HepG2 (cell line): ENCODE measurements at regions not wholly inside any gene's neighbourhood (a gene's known extent, or its start where the extent isn't known, plus 50 kb on each side); places are given as distances from the start of the nearest gene placed in this dataset.

ENCODE experiments used
- ATAC-seq: fragments of 200-7000 bp; cut with Tn5 transposase; 3 replicates; pipeline ENCODE4 v1.9.1; 2020; ENCODE audit warnings: mild to moderate bottlenecking, moderate library complexity
- BruUV-seq: library from RNA; stranded (reverse); fragments of 400-500 nt; replicated peaks from 2 replicates; lab custom pipeline; 2021; lab: Mats Ljungman, UMichigan
- CTCF ChIA-PET: fragments of 300-600 bp; formaldehyde crosslinking; extraction: SDS; loops from one replicate; lab custom pipeline; 2021; ENCODE audit warnings: low total read pairs, inconsistent platforms, low intra/inter-chr PET ratio; lab: Yijun Ruan, JAX
- POLR2A ChIA-PET: fragments of 350-600 bp; sonication (Branson Sonifier 250); formaldehyde crosslinking; loops from one replicate; lab custom pipeline; 2020; ENCODE audit warnings: antibody characterized with exemption, inconsistent platforms; lab: Yijun Ruan, JAX
- DNase-seq: peaks from one replicate; pipeline ENCODE4 v3.0.0-alpha.2; 2015; ENCODE audit warnings: low spot score
- FAIRE-seq: peaks from 3 replicates; lab custom pipeline; 2011; peaks lifted over from hg19 to GRCh38; lab: Jason Lieb, UNC
- H2AFZ ChIP-seq: one replicate; pipeline ENCODE4 v1.6.1; 2011; ENCODE audit warnings: low read length, inconsistent platforms
- H3K27ac ChIP-seq: fragments of 300-600 bp; 3 replicates; pipeline ENCODE4 v1.8.0; 2011; ENCODE audit warnings: mixed run types, mild to moderate bottlenecking, mixed read lengths, low read length, inconsistent platforms; ENCODE audit not compliant: insufficient read depth; ENCODE audit errors: extremely low read length
- H3K27me3 ChIP-seq, 2 experiments: fragments of 200-600 bp in 1 of 2; 2 replicates in 1 of 2; 3 replicates in 1 of 2; pipeline versions ENCODE4 v1.6.0 to v1.8.0; 2011; ENCODE audit warnings: low read length in 2 of 2, mild to moderate bottlenecking in 2 of 2, moderate library complexity in 2 of 2, inconsistent platforms in 1 of 2; ENCODE audit not compliant: insufficient read depth in 2 of 2, control insufficient read depth in 1 of 2
- H3K36me3 ChIP-seq, 2 experiments: fragments of 200-600 bp in 1 of 2; replicated peaks in 1 of 2; 2 replicates in 1 of 2; 3 replicates in 1 of 2; pipeline versions ENCODE4 v1.5.1 to v1.8.0; 2011; ENCODE audit warnings: low read length in 2 of 2, inconsistent platforms in 1 of 2; ENCODE audit not compliant: insufficient read depth in 2 of 2, control insufficient read depth in 1 of 2
- H3K4me1 ChIP-seq: 2 replicates; pipeline ENCODE4 v1.5.1; 2012; ENCODE audit warnings: low read length, inconsistent platforms; ENCODE audit not compliant: insufficient read depth
- H3K4me2 ChIP-seq: 2 replicates; pipeline ENCODE4 v1.6.0; 2011; ENCODE audit warnings: low read depth, low read length, inconsistent platforms
- H3K4me3 ChIP-seq, 3 experiments: fragments of 200-600 bp in 1 of 3; sonication (generic), shearing (Covaris generic) in 1 of 3; replicated peaks in 1 of 3; 2 replicates each; pipeline ENCODE4 v1.5.1; 2011 to 2016; ENCODE audit warnings: low read length in 3 of 3, inconsistent platforms in 2 of 3, low read depth in 2 of 3, mild to moderate bottlenecking in 2 of 3, control low read depth in 1 of 3, mixed read lengths in 1 of 3; ENCODE audit not compliant: insufficient read depth in 1 of 3
- H3K79me2 ChIP-seq: one replicate; pipeline ENCODE4 v1.6.1; 2011; ENCODE audit warnings: low read length, inconsistent platforms; ENCODE audit not compliant: insufficient read depth
- H3K9ac ChIP-seq: 2 replicates; pipeline ENCODE4 v1.6.0; 2011; ENCODE audit warnings: mild to moderate bottlenecking, low read depth, low read length, inconsistent platforms; ENCODE audit not compliant: insufficient read depth
- H3K9me3 ChIP-seq: 2 replicates; pipeline ENCODE4 v1.5.1; 2012; ENCODE audit warnings: mild to moderate bottlenecking, low read length
- H4K20me1 ChIP-seq: 2 replicates; pipeline ENCODE4 v1.6.0; 2011; ENCODE audit warnings: inconsistent platforms, mild to moderate bottlenecking, low read length, moderate library complexity; ENCODE audit not compliant: insufficient read depth
- BRF2 ChIP-seq: sonication (generic); formaldehyde crosslinking; IDR thresholded peaks from 2 replicates; pipeline ENCODE4 v1.8.1; 2022; ENCODE audit warnings: mild to moderate bottlenecking, missing genetic modification reagents
- CENPT ChIP-seq: sonication (generic); formaldehyde crosslinking; IDR thresholded peaks from 2 replicates; pipeline ENCODE4 v1.8.0; 2022; ENCODE audit warnings: low read depth, mild to moderate bottlenecking, moderate library complexity, missing genetic modification reagents
- DNMT3B ChIP-seq: conservative IDR thresholded peaks from 2 replicates; pipeline ENCODE4 v1.6.1; 2016; ENCODE audit warnings: missing biosample characterization, control low read depth
- EED ChIP-seq: sonication (generic); formaldehyde crosslinking; IDR thresholded peaks from 2 replicates; pipeline ENCODE4 v1.5.0; 2020; ENCODE audit warnings: mild to moderate bottlenecking, missing genetic modification reagents
- MIXL1 ChIP-seq: IDR thresholded peaks from 2 replicates; pipeline ENCODE4 v1.6.1; 2016
- RAD51 ChIP-seq: fragments of 450-650 bp; IDR thresholded peaks from 2 replicates; pipeline ENCODE4 v1.6.1; 2016; ENCODE audit warnings: borderline replicate concordance
- REXO4 ChIP-seq: sonication (generic); formaldehyde crosslinking; IDR thresholded peaks from 2 replicates; pipeline ENCODE4 v1.8.0; 2022; ENCODE audit warnings: missing genetic modification reagents, mild to moderate bottlenecking, borderline replicate concordance
- UBTF ChIP-seq: sonication (generic); formaldehyde crosslinking; IDR thresholded peaks from 2 replicates; pipeline ENCODE4 v1.4.0; 2020; ENCODE audit warnings: mild to moderate bottlenecking, missing genetic modification reagents
- ZFYVE20 ChIP-seq: sonication (generic); formaldehyde crosslinking; IDR thresholded peaks from 2 replicates; pipeline ENCODE4 v1.8.0; 2023; ENCODE audit warnings: low read depth, mild to moderate bottlenecking, moderate library complexity, missing genetic modification reagents, borderline replicate concordance
- ZKSCAN8 ChIP-seq: IDR thresholded peaks from 2 replicates; pipeline ENCODE4 v1.6.1; 2016; ENCODE audit warnings: borderline replicate concordance, missing genetic modification reagents, missing compliant biosample characterization
- ZNF280D ChIP-seq: sonication (generic); formaldehyde crosslinking; IDR thresholded peaks from 2 replicates; pipeline ENCODE4 v1.5.1; 2020; ENCODE audit warnings: mild to moderate bottlenecking, missing genetic modification reagents
- ZNF496 ChIP-seq: sonication (generic); formaldehyde crosslinking; IDR thresholded peaks from 2 replicates; pipeline ENCODE4 v1.8.1; 2023; ENCODE audit warnings: mild to moderate bottlenecking, moderate library complexity, missing genetic modification reagents; ENCODE audit not compliant: insufficient replicate concordance
- WGBS: methylation state at CpG from one replicate; pipeline ENCODE4 v1.1.6; 2017; ENCODE audit warnings: low lambda C conversion rate; 5-methylcytosine and 5-hydroxymethylcytosine counted together
- in situ Hi-C: cut with HindIII; loops from 2 replicates; pipeline ENCODE4 v1.10.0; 2017; ENCODE audit warnings: low pct_unique_long_range_greater_than_20kb; ENCODE audit not compliant: extremely low pct_ligation_motif_present
- intact Hi-C: fragments of 100-400 bp; cut with micrococcal nuclease; formaldehyde crosslinking; loops from one replicate; pipeline ENCODE4 v1.10.0; 2022; ENCODE audit not compliant: unreplicated experiment

GRCh38 chr12:113620437-113620976, 148.8 kb upstream of the LHX5 start:
- Histone ChIP-seq H3K4me2 (no peak overlapping the region), H2AFZ (no peak overlapping the region), H3K27ac (no peak overlapping the region), H3K27me3 (peaks cover 1 to 11% of the 10 kb centered on the region in 2 experiments; a peak in 1 of 5 replicates), H3K79me2 (no peaks in the 10 kb centered on the region), H3K4me1 (no peaks in the 10 kb centered on the region), H3K9me3 (peaks cover 1% of the 10 kb centered on the region; the same call in 1 of the 2 replicates), H3K36me3 (no peaks in the 10 kb centered on the region), H4K20me1 (no peaks in the 10 kb centered on the region), H3K4me3 (no peak overlapping the region)
- FAIRE-seq (no peak), ATAC-seq (no peak), DNase-seq (no peak)
- CTCF ChIA-PET: no interaction called here
- POLR2A ChIA-PET: no interaction called here
- intact Hi-C loops: no loop called here
- no TSS peak for BruUV-seq
- no peak for TF ChIP-seq REXO4 (CRISPR knock-in tag)
- no peak for TF ChIP-seq ZNF496
- no peak for TF ChIP-seq ZFYVE20 (CRISPR knock-in tag)
- no peak for TF ChIP-seq RAD51
- TF ChIP-seq EED: no peak
- no peak for TF ChIP-seq DNMT3B (CRISPR knock-in tag)
- TF ChIP-seq BRF2 (CRISPR knock-in tag): no peak
- TF ChIP-seq MIXL1: no peak
- TF ChIP-seq, all 625 proteins: peak for 0
- H3K9ac ChIP-seq: no peak overlapping the region
- WGBS: 61% methylated on average over 6 of the region's 6 CpGs
- in situ Hi-C loops: no loop called here

- Histone ChIP-seq H3K9ac (no peak overlapping the region), H2AFZ (no peak overlapping the region), H3K27me3 (peaks cover 1 to 11% of the 10 kb centered on the region in 2 experiments; a peak in 1 of 5 replicates), H4K20me1 (no peaks in the 10 kb centered on the region), H3K79me2 (no peaks in the 10 kb centered on the region), H3K9me3 (no peaks in the 10 kb centered on the region)
- DNase-seq (no peak), ATAC-seq (no peak)
- BruUV-seq: no TSS peak
- 4% methylated on average over 5 of the region's 5 CpGs for WGBS
- POLR2A ChIA-PET: no interaction called here
- TF ChIP-seq ZNF280D (CRISPR knock-in tag): no peak
- TF ChIP-seq ZKSCAN8 (CRISPR knock-in tag): no peak
- TF ChIP-seq CENPT (CRISPR knock-in tag): no peak
- TF ChIP-seq UBTF (CRISPR knock-in tag): no peak
- TF ChIP-seq, all 625 proteins: peak for 0
- Histone ChIP-seq H3K27ac (no peak overlapping the region), H3K4me2 (no peak overlapping the region), H3K4me1 (no peaks in the 10 kb centered on the region), H3K36me3 (no peaks in the 10 kb centered on the region), H3K4me3 (no peak overlapping the region)
- FAIRE-seq: no peak
- in situ Hi-C loops: no loop called here
- intact Hi-C loops: no loop called here
- CTCF ChIA-PET: no interaction called here
Observed at GRCh38 chr12:113619202-113619601, 147.5 kb upstream of the LHX5 start.
